IMR-90 (cell line): ENCODE measurements at regions not wholly inside any gene's neighbourhood (a gene's known extent, or its start where the extent isn't known, plus 50 kb on each side); places are given as distances from the start of the nearest gene placed in this dataset.

Source experiments
- ATAC-seq: fragments of 200-7000 bp; cut with Tn5 transposase; 2 replicates; pipeline ENCODE4 v1.9.1; 2020; ENCODE audit warnings: low read depth, mild to moderate bottlenecking, moderate library complexity
- BruUV-seq: library from RNA; stranded (reverse); fragments of 400-500 nt; replicated peaks from 2 replicates; lab custom pipeline; 2021; lab: Mats Ljungman, UMichigan
- CTCF ChIA-PET: fragments of 300-600 bp; formaldehyde crosslinking; extraction: SDS; loops from one replicate; lab custom pipeline; 2021; ENCODE audit warnings: antibody characterized with exemption; lab: Yijun Ruan, JAX
- POLR2A ChIA-PET: fragments of 300-600 bp; sonication (Branson Sonifier 250); formaldehyde crosslinking; loops from one replicate; lab custom pipeline; 2022; ENCODE audit warnings: antibody characterized with exemption; ENCODE audit not compliant: unreplicated experiment; lab: Charles Lee
- DNase-seq: peaks from one replicate; pipeline ENCODE4 v3.0.0; 2013
- H2AFZ ChIP-seq: replicated peaks from 2 replicates; pipeline ENCODE3; 2013; ENCODE audit warnings: low read length, mild to moderate bottlenecking; ENCODE audit not compliant: poor library complexity
- H2AK5ac ChIP-seq: 2 replicates; pipeline ENCODE4 v1.6.1; 2013; ENCODE audit warnings: low read depth, low read length, inconsistent platforms
- H2AK9ac ChIP-seq: replicated peaks from 2 replicates; pipeline ENCODE3; 2013; ENCODE audit warnings: mild to moderate bottlenecking, low read depth, low read length, moderate library complexity; ENCODE audit not compliant: poor library complexity
- H2BK120ac ChIP-seq: 2 replicates; pipeline ENCODE4 v1.6.1; 2013; ENCODE audit warnings: low read depth, low read length, inconsistent platforms
- H2BK15ac ChIP-seq: 3 replicates; pipeline ENCODE4 v1.6.1; 2013; ENCODE audit warnings: low read depth, low read length, inconsistent platforms
- H2BK20ac ChIP-seq: 2 replicates; pipeline ENCODE4 v1.6.1; 2013; ENCODE audit warnings: low read depth, mild to moderate bottlenecking, inconsistent platforms, low read length, moderate library complexity
- H2BK5ac ChIP-seq: 2 replicates; pipeline ENCODE4 v1.6.1; 2013; ENCODE audit warnings: mild to moderate bottlenecking, low read depth, low read length, inconsistent platforms; ENCODE audit not compliant: poor library complexity, severe bottlenecking
- H3K14ac ChIP-seq: replicated peaks from 2 replicates; pipeline ENCODE4 v1.6.1; 2013; ENCODE audit warnings: low read depth, low read length, inconsistent platforms
- H3K18ac ChIP-seq: 2 replicates; pipeline ENCODE4 v1.6.1; 2013; ENCODE audit warnings: low read depth, low read length, control low read depth
- H3K23ac ChIP-seq: 2 replicates; pipeline ENCODE4 v1.6.1; 2013; ENCODE audit warnings: low read depth, low read length, inconsistent platforms
- H3K27ac ChIP-seq: 2 replicates; pipeline ENCODE4 v1.5.1; 2013; ENCODE audit warnings: mild to moderate bottlenecking, control low read depth, low read length; ENCODE audit not compliant: insufficient read depth
- H3K27me3 ChIP-seq: 2 replicates; pipeline ENCODE4 v1.6.1; 2013; ENCODE audit warnings: low read length; ENCODE audit not compliant: control insufficient read depth, insufficient read depth
- H3K36me3 ChIP-seq: 2 replicates; pipeline ENCODE4 v1.6.1; 2013; ENCODE audit warnings: low read length, mixed read lengths; ENCODE audit not compliant: control insufficient read depth, insufficient read depth
- H3K4ac ChIP-seq: 2 replicates; pipeline ENCODE4 v1.6.1; 2013; ENCODE audit warnings: low read depth, low read length, inconsistent platforms
- H3K4me1 ChIP-seq: 2 replicates; pipeline ENCODE4 v1.6.1; 2013; ENCODE audit warnings: low read length, mixed read lengths; ENCODE audit not compliant: control insufficient read depth, insufficient read depth
- H3K4me2 ChIP-seq: 2 replicates; pipeline ENCODE4 v1.6.1; 2013; ENCODE audit warnings: low read depth, mild to moderate bottlenecking, control low read depth, low read length, moderate library complexity
- H3K4me3 ChIP-seq: 2 replicates; pipeline ENCODE4 v1.5.1; 2013; ENCODE audit warnings: low read depth, mild to moderate bottlenecking, control low read depth, low read length, moderate library complexity; ENCODE audit not compliant: insufficient read depth
- H3K56ac ChIP-seq: 2 replicates; pipeline ENCODE4 v1.6.1; 2013; ENCODE audit warnings: low read length, inconsistent platforms; ENCODE audit not compliant: insufficient read depth; ENCODE audit errors: extremely low read depth
- H3K79me1 ChIP-seq, 2 experiments: 2 replicates each; pipeline ENCODE4 v1.6.1; 2013; ENCODE audit warnings: low read length in 2 of 2, inconsistent platforms in 1 of 2, low read depth in 1 of 2
- H3K9ac ChIP-seq: 2 replicates; pipeline ENCODE4 v1.6.1; 2013; ENCODE audit warnings: low read depth, low read length, control low read depth
- H3K9me1 ChIP-seq: 2 replicates; pipeline ENCODE4 v1.6.1; 2013; ENCODE audit warnings: low read length, inconsistent platforms; ENCODE audit not compliant: insufficient read depth
- H3K9me3 ChIP-seq: 2 replicates; pipeline ENCODE4 v1.6.1; 2013; ENCODE audit warnings: low read length; ENCODE audit not compliant: control insufficient read depth, insufficient read depth
- H4K20me1 ChIP-seq: 2 replicates; pipeline ENCODE4 v1.6.1; 2013; ENCODE audit warnings: low read length, inconsistent platforms; ENCODE audit not compliant: insufficient read depth
- H4K5ac ChIP-seq: 2 replicates; pipeline ENCODE4 v1.6.1; 2013; ENCODE audit warnings: mild to moderate bottlenecking, low read depth, low read length, control low read depth
- H4K8ac ChIP-seq, 2 experiments: 2 replicates each; pipeline ENCODE4 v1.6.1; 2013; ENCODE audit warnings: low read depth in 2 of 2, low read length in 2 of 2, control low read depth in 1 of 2, inconsistent platforms in 1 of 2
- H4K91ac ChIP-seq: 2 replicates; pipeline ENCODE4 v1.6.1; 2013; ENCODE audit warnings: low read depth, low read length, inconsistent platforms; ENCODE audit not compliant: insufficient read depth
- MAFK ChIP-seq: IDR thresholded peaks from 2 replicates; pipeline ENCODE4 v1.6.1; 2012; ENCODE audit warnings: low read depth, low read length, improper control_type of control experiment
- NFE2L2 ChIP-seq: fragments of 150-350 bp; IDR thresholded peaks from 2 replicates; pipeline ENCODE4 v1.6.1; 2016; ENCODE audit warnings: low read depth, mild to moderate bottlenecking, low read length
- WGBS, 2 experiments: methylation state at CpG; one replicate each; pipeline versions ENCODE4 v1.1.5 to v1.1.7; 2013; ENCODE audit warnings: missing lambda C conversion rate in 2 of 2; ENCODE audit not compliant: insufficient read length in 1 of 2; ENCODE audit errors: extremely low coverage in 2 of 2; 5-methylcytosine and 5-hydroxymethylcytosine counted together
- dilution Hi-C: fragments of 300-500 bp; cut with HindIII; formaldehyde crosslinking; loops from one replicate; pipeline ENCODE4 v1.14.3; 2018; ENCODE audit warnings: low sequenced_read_pairs; ENCODE audit not compliant: unreplicated experiment
- in situ Hi-C: fragments of 300-500 bp; cut with MboI; formaldehyde crosslinking; loops from 3 replicates; pipeline ENCODE4 v1.14.3; 2019; ENCODE audit warnings: low sequenced_read_pairs, inconsistent platforms, mixed read lengths
- intact Hi-C: fragments of 100-400 bp; cut with micrococcal nuclease; formaldehyde crosslinking; loops from 2 replicates; pipeline ENCODE4 v1.10.0; 2022

DNA sequence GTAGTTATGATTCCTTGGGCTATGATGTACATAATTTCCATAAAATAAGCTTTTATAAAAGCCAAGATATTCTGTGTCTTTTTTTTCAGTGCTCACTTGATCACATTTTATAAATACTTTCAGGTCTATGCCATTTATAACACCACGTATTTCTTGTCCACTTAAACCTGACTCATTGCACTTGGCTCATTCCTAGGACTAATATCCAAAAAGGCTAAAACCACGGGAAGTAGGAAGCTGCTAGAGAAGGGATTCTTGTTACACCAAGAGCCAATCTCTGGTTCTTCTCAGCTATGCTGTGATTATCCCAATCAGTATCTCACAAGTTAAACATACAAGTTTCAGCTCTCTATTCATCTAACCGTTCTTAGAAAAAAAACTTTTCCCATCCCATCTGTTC is 80.4 kb upstream of the CDH6 start:
- Histone ChIP-seq H3K4me2 (no peak overlapping the region; the same call in 1 of the 2 replicates), H4K8ac (peak overlapping the region in 1 of 2 experiments; percentile 59; a peak in 2 of 4 replicates), H3K4me3 (no peak overlapping the region), H2AK9ac (no peak overlapping the region), H3K23ac (no peak overlapping the region), H3K4me1 (peaks cover 4% of the 10 kb centered on the region; the same call in 1 of the 2 replicates), H4K91ac (no peak overlapping the region), H3K56ac (no peak overlapping the region), H3K36me3 (no peaks in the 10 kb centered on the region), H3K27ac (no peak overlapping the region), H3K18ac (0 out of 2 replicates have a peak overlapping the region, but pooled peaks have one; percentile 1), H2BK15ac (no peak overlapping the region), H3K27me3 (no peaks in the 10 kb centered on the region), H3K9me3 (no peaks in the 10 kb centered on the region), H2BK5ac (peak overlapping the region; percentile 90), H3K9me1 (no peaks in the 10 kb centered on the region), H2BK20ac (peak overlapping the region; percentile 51), H2AK5ac (no peak overlapping the region), H2AFZ (no peak overlapping the region), H3K14ac (no peak overlapping the region), H4K20me1 (no peaks in the 10 kb centered on the region), H4K5ac (no peak overlapping the region), H3K4ac (no peak overlapping the region; the same call in 1 of the 2 replicates), H3K9ac (no peak overlapping the region), H2BK120ac (peak overlapping the region; percentile 67; the same call in 1 of the 2 replicates), H3K79me1 (no peaks in the 10 kb centered on the region)
- intact Hi-C loops (no loop called here), dilution Hi-C loops (no loop called here), in situ Hi-C loops (no loop called here)
- POLR2A ChIA-PET: interaction anchor here (0.6 kb wide), 1 partner anchor 93 kb away, joined by 7 read pairs; no protein-coding TSS in a partner anchor
- WGBS, 2 experiments: no CpG with 5 or more reads among the region's 3 CpGs
- CTCF ChIA-PET: interaction anchor here (1.0 to 1.4 kb wide), 2 partner anchors 8 to 149 kb away, joined by 3 to 4 read pairs; no protein-coding TSS in a partner anchor
- DNase-seq (peak; percentile 88), ATAC-seq (peak; percentile 85)
- BruUV-seq: no TSS peak
- TF ChIP-seq NFE2L2 (peak; percentile 53; the same call in 1 of the 2 replicates), MAFK (no peak)
